IMR-90 (cell line): ENCODE measurements at regions not wholly inside any gene's neighbourhood (a gene's known extent, or its start where the extent isn't known, plus 50 kb on each side); places are given as distances from the start of the nearest gene placed in this dataset.

Experiments used
- ATAC-seq: fragments of 200-7000 bp; cut with Tn5 transposase; 2 replicates; pipeline ENCODE4 v1.9.1; 2020; ENCODE audit warnings: low read depth, mild to moderate bottlenecking, moderate library complexity
- BruUV-seq: library from RNA; stranded (reverse); fragments of 400-500 nt; replicated peaks from 2 replicates; lab custom pipeline; 2021; lab: Mats Ljungman, UMichigan
- CTCF ChIA-PET: fragments of 300-600 bp; formaldehyde crosslinking; extraction: SDS; loops from one replicate; lab custom pipeline; 2021; ENCODE audit warnings: antibody characterized with exemption; lab: Yijun Ruan, JAX
- POLR2A ChIA-PET: fragments of 300-600 bp; sonication (Branson Sonifier 250); formaldehyde crosslinking; loops from one replicate; lab custom pipeline; 2022; ENCODE audit warnings: antibody characterized with exemption; ENCODE audit not compliant: unreplicated experiment; lab: Charles Lee
- DNase-seq: peaks from one replicate; pipeline ENCODE4 v3.0.0; 2013
- H2AFZ ChIP-seq: replicated peaks from 2 replicates; pipeline ENCODE3; 2013; ENCODE audit warnings: low read length, mild to moderate bottlenecking; ENCODE audit not compliant: poor library complexity
- H2AK5ac ChIP-seq: 2 replicates; pipeline ENCODE4 v1.6.1; 2013; ENCODE audit warnings: low read depth, low read length, inconsistent platforms
- H2AK9ac ChIP-seq: replicated peaks from 2 replicates; pipeline ENCODE3; 2013; ENCODE audit warnings: mild to moderate bottlenecking, low read depth, low read length, moderate library complexity; ENCODE audit not compliant: poor library complexity
- H2BK120ac ChIP-seq: 2 replicates; pipeline ENCODE4 v1.6.1; 2013; ENCODE audit warnings: low read depth, low read length, inconsistent platforms
- H2BK15ac ChIP-seq: 3 replicates; pipeline ENCODE4 v1.6.1; 2013; ENCODE audit warnings: low read depth, low read length, inconsistent platforms
- H2BK20ac ChIP-seq: 2 replicates; pipeline ENCODE4 v1.6.1; 2013; ENCODE audit warnings: low read depth, mild to moderate bottlenecking, inconsistent platforms, low read length, moderate library complexity
- H2BK5ac ChIP-seq: 2 replicates; pipeline ENCODE4 v1.6.1; 2013; ENCODE audit warnings: mild to moderate bottlenecking, low read depth, low read length, inconsistent platforms; ENCODE audit not compliant: poor library complexity, severe bottlenecking
- H3K14ac ChIP-seq: replicated peaks from 2 replicates; pipeline ENCODE4 v1.6.1; 2013; ENCODE audit warnings: low read depth, low read length, inconsistent platforms
- H3K18ac ChIP-seq: 2 replicates; pipeline ENCODE4 v1.6.1; 2013; ENCODE audit warnings: low read depth, low read length, control low read depth
- H3K23ac ChIP-seq: 2 replicates; pipeline ENCODE4 v1.6.1; 2013; ENCODE audit warnings: low read depth, low read length, inconsistent platforms
- H3K27ac ChIP-seq: 2 replicates; pipeline ENCODE4 v1.5.1; 2013; ENCODE audit warnings: mild to moderate bottlenecking, control low read depth, low read length; ENCODE audit not compliant: insufficient read depth
- H3K27me3 ChIP-seq: 2 replicates; pipeline ENCODE4 v1.6.1; 2013; ENCODE audit warnings: low read length; ENCODE audit not compliant: control insufficient read depth, insufficient read depth
- H3K36me3 ChIP-seq: 2 replicates; pipeline ENCODE4 v1.6.1; 2013; ENCODE audit warnings: low read length, mixed read lengths; ENCODE audit not compliant: control insufficient read depth, insufficient read depth
- H3K4ac ChIP-seq: 2 replicates; pipeline ENCODE4 v1.6.1; 2013; ENCODE audit warnings: low read depth, low read length, inconsistent platforms
- H3K4me1 ChIP-seq: 2 replicates; pipeline ENCODE4 v1.6.1; 2013; ENCODE audit warnings: low read length, mixed read lengths; ENCODE audit not compliant: control insufficient read depth, insufficient read depth
- H3K4me2 ChIP-seq: 2 replicates; pipeline ENCODE4 v1.6.1; 2013; ENCODE audit warnings: low read depth, mild to moderate bottlenecking, control low read depth, low read length, moderate library complexity
- H3K4me3 ChIP-seq: 2 replicates; pipeline ENCODE4 v1.5.1; 2013; ENCODE audit warnings: low read depth, mild to moderate bottlenecking, control low read depth, low read length, moderate library complexity; ENCODE audit not compliant: insufficient read depth
- H3K56ac ChIP-seq: 2 replicates; pipeline ENCODE4 v1.6.1; 2013; ENCODE audit warnings: low read length, inconsistent platforms; ENCODE audit not compliant: insufficient read depth; ENCODE audit errors: extremely low read depth
- H3K79me1 ChIP-seq, 2 experiments: 2 replicates each; pipeline ENCODE4 v1.6.1; 2013; ENCODE audit warnings: low read length in 2 of 2, inconsistent platforms in 1 of 2, low read depth in 1 of 2
- H3K9ac ChIP-seq: 2 replicates; pipeline ENCODE4 v1.6.1; 2013; ENCODE audit warnings: low read depth, low read length, control low read depth
- H3K9me1 ChIP-seq: 2 replicates; pipeline ENCODE4 v1.6.1; 2013; ENCODE audit warnings: low read length, inconsistent platforms; ENCODE audit not compliant: insufficient read depth
- H3K9me3 ChIP-seq: 2 replicates; pipeline ENCODE4 v1.6.1; 2013; ENCODE audit warnings: low read length; ENCODE audit not compliant: control insufficient read depth, insufficient read depth
- H4K20me1 ChIP-seq: 2 replicates; pipeline ENCODE4 v1.6.1; 2013; ENCODE audit warnings: low read length, inconsistent platforms; ENCODE audit not compliant: insufficient read depth
- H4K5ac ChIP-seq: 2 replicates; pipeline ENCODE4 v1.6.1; 2013; ENCODE audit warnings: mild to moderate bottlenecking, low read depth, low read length, control low read depth
- H4K8ac ChIP-seq, 2 experiments: 2 replicates each; pipeline ENCODE4 v1.6.1; 2013; ENCODE audit warnings: low read depth in 2 of 2, low read length in 2 of 2, control low read depth in 1 of 2, inconsistent platforms in 1 of 2
- H4K91ac ChIP-seq: 2 replicates; pipeline ENCODE4 v1.6.1; 2013; ENCODE audit warnings: low read depth, low read length, inconsistent platforms; ENCODE audit not compliant: insufficient read depth
- CTCF ChIP-seq: conservative IDR thresholded peaks from 2 replicates; pipeline ENCODE4 v1.5.1; 2012; ENCODE audit warnings: mild to moderate bottlenecking, low read depth, low read length, improper control_type of control experiment
- FOS ChIP-seq: fragments of 150-350 bp; IDR thresholded peaks from 2 replicates; pipeline ENCODE4 v1.6.1; 2016; ENCODE audit warnings: low read depth, low read length
- MAZ ChIP-seq: IDR thresholded peaks from 2 replicates; pipeline ENCODE4 v1.6.1; 2012; ENCODE audit warnings: low read depth, mild to moderate bottlenecking, low read length, improper control_type of control experiment, moderate library complexity, borderline replicate concordance
- NFE2L2 ChIP-seq: fragments of 150-350 bp; IDR thresholded peaks from 2 replicates; pipeline ENCODE4 v1.6.1; 2016; ENCODE audit warnings: low read depth, mild to moderate bottlenecking, low read length
- POLR2A ChIP-seq: IDR thresholded peaks from 2 replicates; pipeline ENCODE4 v1.6.1; 2012; ENCODE audit warnings: mild to moderate bottlenecking, low read depth, low read length
- SMC3 ChIP-seq: fragments of 150-350 bp; IDR thresholded peaks from 2 replicates; pipeline ENCODE4 v1.6.1; 2016; ENCODE audit warnings: low read depth, mild to moderate bottlenecking, antibody characterized with exemption, low read length, moderate library complexity
- USF2 ChIP-seq: fragments of 150-350 bp; IDR thresholded peaks from 2 replicates; pipeline ENCODE4 v1.6.1; 2017; ENCODE audit warnings: mild to moderate bottlenecking, antibody characterized with exemption, low read length, low read depth
- dilution Hi-C: fragments of 300-500 bp; cut with HindIII; formaldehyde crosslinking; loops from one replicate; pipeline ENCODE4 v1.14.3; 2018; ENCODE audit warnings: low sequenced_read_pairs; ENCODE audit not compliant: unreplicated experiment
- in situ Hi-C: fragments of 300-500 bp; cut with MboI; formaldehyde crosslinking; loops from 3 replicates; pipeline ENCODE4 v1.14.3; 2019; ENCODE audit warnings: low sequenced_read_pairs, inconsistent platforms, mixed read lengths
- intact Hi-C: fragments of 100-400 bp; cut with micrococcal nuclease; formaldehyde crosslinking; loops from 2 replicates; pipeline ENCODE4 v1.10.0; 2022

GRCh38 chr6:99790679-99791078 is 184.0 kb downstream of the PRDM13 start:
- Histone ChIP-seq H4K5ac (no peak overlapping the region), H3K27me3 (no peaks in the 10 kb centered on the region), H2BK15ac (no peak overlapping the region), H4K20me1 (no peaks in the 10 kb centered on the region), H3K36me3 (no peaks in the 10 kb centered on the region), H2AK5ac (no peak overlapping the region), H2BK20ac (no peak overlapping the region), H3K4ac (no peak overlapping the region), H3K9me1 (no peaks in the 10 kb centered on the region; the same call in 1 of the 2 replicates), H2BK120ac (no peak overlapping the region), H4K8ac (no peak overlapping the region), H2BK5ac (no peak overlapping the region), H3K4me3 (no peak overlapping the region), H3K18ac (no peak overlapping the region), H3K14ac (no peak overlapping the region), H3K4me1 (no peaks in the 10 kb centered on the region), H3K56ac (no peak overlapping the region), H3K9me3 (no peaks in the 10 kb centered on the region), H2AK9ac (no peak overlapping the region), H2AFZ (no peak overlapping the region), H3K9ac (no peak overlapping the region), H4K91ac (no peak overlapping the region), H3K4me2 (no peak overlapping the region), H3K27ac (no peak overlapping the region), H3K79me1 (no peaks in the 10 kb centered on the region), H3K23ac (no peak overlapping the region)
- no peak for DNase-seq
- intact Hi-C loops (no loop called here), dilution Hi-C loops (no loop called here), in situ Hi-C loops (no loop called here)
- no TSS peak for BruUV-seq
- POLR2A ChIA-PET: no interaction called here
- no peak for TF ChIP-seq POLR2A
- no peak for TF ChIP-seq FOS
- 0 out of 2 replicates have a peak, but pooled peaks have one; percentile 20 for TF ChIP-seq CTCF
- TF ChIP-seq MAZ: no peak
- no peak for TF ChIP-seq NFE2L2
- no peak for TF ChIP-seq SMC3
- no peak for TF ChIP-seq USF2
- ATAC-seq: no peak
- CTCF ChIA-PET: no interaction called here
